ENCODE measurements at regions not wholly inside any gene's neighbourhood (a gene's known extent, or its start where the extent isn't known, plus 50 kb on each side); places are given as distances from the start of the nearest gene placed in this dataset.

DNA sequence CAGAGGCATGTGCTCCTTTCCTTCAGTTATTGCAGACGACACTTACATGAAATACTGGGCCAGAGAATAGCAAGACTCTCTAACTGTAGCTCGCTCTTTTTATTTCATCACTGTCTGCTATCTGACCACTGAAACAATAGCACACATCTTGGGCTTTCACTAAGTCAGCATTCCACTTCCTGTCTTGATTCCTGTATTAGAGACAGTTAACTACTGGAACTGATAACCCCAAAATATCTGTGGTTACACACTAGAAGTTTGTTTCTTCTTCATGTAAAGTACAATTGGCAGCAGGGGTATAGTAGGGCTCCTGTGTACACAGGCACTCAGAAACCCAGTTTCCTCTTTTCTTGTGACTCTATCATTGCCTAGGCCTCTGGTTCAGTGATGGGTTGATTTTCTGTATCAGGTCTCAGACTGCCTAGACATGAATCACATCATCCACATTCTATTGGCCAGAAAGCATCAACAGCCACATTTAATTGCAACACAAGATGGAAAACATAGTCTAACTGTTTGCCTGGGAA lies 230.2 kb upstream of the CD96 start:
- peak; percentile 70 for DNase-seq (ENCODE audit: low spot score)

GRCh38 chr3:111314181-111314873 lies 227.7 kb upstream of the CD96 start:
- no peak for DNase-seq (ENCODE audit: low spot score)

- no peak for DNase-seq (ENCODE audit: low spot score)
Observed at GRCh38 chr3:111314898-111315297, 227.1 kb upstream of the CD96 start.

DNA sequence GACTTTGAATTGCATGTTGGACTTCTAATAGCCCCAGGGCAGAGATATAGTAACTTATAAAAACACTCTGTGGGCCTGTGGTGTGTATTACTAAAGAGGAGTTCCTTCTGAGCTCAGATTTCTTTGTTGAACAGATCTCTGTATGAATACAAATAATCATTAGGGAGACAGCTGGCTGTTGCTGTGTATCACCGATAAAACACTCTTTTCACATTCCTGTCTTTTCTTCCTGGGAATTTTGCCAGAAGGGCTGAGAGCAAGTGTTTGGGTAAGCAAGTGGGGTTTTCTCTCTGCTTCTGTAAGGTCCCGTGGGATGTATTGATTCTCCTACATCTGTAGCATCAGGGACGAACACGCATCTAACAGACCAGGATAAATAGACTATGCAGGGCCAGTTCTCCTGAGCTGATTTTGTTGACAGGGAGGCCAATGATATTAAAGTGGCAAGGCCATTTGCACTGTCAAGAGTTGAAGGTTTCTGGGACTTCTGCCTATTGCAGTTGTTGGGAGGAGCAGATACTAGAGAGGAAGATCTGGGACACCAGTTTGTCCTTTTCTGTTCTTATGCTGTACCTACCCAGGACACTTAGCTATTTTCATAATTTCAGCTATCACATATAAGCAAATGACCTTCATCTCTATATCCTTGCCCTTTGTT lies 225.9 kb upstream of the CD96 start:
- DNase-seq (ENCODE audit: low spot score): no peak

GRCh38 chr3:111318289-111318688 lies 223.7 kb upstream of the CD96 start:
- no peak for DNase-seq (ENCODE audit: low spot score)

- DNase-seq (ENCODE audit: low spot score): no peak
Observed at GRCh38 chr3:111319598-111319997, 222.4 kb upstream of the CD96 start.

DNA sequence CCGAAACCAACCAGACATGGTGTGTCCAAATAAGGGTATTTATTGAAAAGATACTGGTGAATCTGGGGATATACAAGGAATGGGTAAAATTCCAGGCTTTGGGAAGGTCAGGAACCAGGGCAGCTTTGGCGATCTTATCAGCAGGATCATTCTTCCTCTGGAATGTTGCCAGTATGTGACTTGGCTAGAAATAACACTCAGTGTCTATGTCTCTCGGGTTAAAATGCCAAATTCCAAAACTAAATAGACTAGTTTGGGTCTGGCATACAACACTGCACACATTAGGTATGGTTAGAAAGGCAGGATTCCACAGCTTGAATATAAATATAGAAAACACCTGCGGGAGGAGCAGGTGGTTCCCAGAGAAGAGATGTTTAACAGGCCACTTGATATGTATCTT lies 220.2 kb upstream of the CD96 start:
- DNase-seq (ENCODE audit: low spot score): no peak

- no peak for DNase-seq (ENCODE audit: low spot score)
Observed at GRCh38 chr3:111323019-111323418, 219.0 kb upstream of the CD96 start.

GRCh38 chr3:111324151-111324550 lies 217.8 kb upstream of the CD96 start:
- no peak for DNase-seq (ENCODE audit: low spot score)

DNA sequence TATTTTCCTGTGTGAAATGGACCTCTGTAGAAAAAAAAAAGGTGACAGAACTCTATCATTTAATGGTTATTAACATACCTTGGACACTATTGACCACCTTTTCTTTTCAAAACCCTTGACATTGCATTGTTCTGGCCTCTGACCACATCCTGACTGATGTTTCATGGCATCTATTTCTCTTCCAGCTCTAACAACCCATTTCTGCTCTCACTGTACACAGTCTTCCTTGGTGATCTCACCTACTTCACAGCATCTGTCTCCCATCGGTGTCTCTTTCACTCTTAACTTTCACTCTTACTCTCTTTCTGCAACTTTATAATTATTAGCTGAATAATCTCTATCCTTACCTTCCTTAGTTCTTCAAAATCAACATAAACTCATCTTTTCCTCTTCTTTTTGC lies 217.4 kb upstream of the CD96 start:
- DNase-seq (ENCODE audit: low spot score): no peak

DNA sequence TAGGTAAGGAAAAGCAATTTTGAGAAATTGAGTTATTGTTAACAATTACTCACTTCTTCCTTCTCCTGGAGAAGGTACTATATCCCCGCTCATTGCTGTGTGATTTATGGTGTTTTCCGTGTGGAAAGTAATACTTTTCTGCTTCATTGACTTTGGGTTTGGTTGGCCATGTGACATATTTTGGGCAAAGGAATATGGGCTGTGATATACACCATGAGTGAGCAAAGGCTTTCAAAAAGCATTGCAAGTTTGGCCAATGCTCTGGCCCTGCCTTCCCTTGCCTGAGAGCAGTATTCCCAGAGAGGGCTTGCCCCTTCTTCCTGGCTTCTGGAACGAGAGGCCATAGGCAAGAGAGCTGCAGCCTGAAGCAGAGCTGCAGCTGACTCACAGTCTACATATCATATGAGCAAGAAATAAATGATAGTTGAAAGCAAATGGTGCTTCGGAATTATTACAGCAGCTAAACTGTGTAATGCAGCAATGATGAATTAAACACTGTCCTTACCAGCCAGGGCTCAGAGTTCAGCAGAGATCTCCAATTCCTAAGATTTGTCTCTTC lies 216.8 kb upstream of the CD96 start:
- DNase-seq (ENCODE audit: low spot score): no peak

GRCh38 chr3:111326144-111326995 lies 215.6 kb upstream of the CD96 start:
- DNase-seq (ENCODE audit: low spot score): peak; percentile 54

DNA sequence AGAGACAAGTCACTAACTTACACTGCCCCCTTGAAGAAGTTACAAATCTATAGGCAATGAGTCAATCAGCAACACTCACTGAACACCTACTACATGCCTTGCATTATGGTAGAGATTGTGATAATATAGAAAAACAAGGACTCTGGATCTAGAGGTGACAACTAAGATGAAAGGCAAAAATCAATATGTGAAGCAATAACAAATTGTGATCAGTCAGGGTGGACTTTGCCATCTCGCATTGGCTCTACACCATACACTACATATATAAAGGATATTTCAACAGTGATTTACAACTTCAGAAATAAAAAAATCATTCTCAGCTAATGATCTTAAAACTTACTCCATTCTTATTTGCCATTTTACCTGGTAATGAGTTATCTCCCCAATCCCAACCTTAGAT lies 210.7 kb upstream of the CD96 start:
- no peak for DNase-seq (ENCODE audit: low spot score)

DNA sequence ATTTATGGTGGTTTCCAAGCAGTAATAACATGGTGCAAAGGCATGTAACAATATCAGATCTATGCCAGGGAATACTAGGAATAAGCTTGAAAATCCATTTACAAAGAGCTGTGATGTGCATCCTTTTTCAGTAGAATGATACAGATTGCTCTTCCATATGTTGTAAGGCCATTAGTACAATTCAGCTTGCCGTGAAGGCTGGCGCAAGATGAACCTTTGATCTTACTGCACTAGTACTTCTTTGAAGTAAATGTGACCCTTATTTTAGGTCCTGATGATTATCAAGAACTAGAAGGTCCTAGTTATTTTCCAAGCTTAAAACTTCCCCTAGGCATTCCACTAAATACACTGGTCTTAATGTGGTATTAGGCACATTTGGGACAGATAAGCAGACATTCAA lies 210.1 kb upstream of the CD96 start:
- DNase-seq (ENCODE audit: low spot score): no peak

DNA sequence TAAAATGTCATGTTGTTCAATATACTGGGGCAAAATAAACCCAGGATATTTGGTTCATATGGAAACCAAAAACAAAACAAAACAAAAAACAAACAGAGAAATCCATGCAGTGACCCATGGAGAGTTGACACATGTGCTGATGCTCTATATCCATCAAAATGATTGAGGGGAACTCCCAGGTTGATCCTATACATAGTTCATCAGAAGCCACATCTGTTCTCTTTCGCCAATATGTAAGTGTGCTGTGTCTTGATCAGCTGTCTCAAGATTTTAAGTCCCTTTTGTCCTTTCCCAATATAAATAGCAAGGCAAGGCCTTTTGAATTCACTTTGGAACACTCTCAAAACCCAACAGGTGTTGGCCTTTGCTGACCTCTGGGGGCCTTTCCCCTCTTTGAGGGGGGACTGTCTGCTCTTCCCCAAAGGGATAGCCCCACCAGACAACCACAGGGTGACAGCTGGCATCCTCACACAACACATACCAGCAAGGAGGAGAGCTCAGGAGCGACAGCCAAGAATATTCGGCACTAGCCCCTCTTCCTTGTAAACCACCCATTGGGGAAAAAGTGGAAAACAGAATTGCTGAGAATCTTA lies 209.4 kb upstream of the CD96 start:
- no peak for DNase-seq (ENCODE audit: low spot score)

- no peak for DNase-seq (ENCODE audit: low spot score)
Observed at GRCh38 chr3:111333642-111334041, 208.4 kb upstream of the CD96 start.

GRCh38 chr3:111335512-111336303 lies 206.3 kb upstream of the CD96 start:
- DNase-seq (ENCODE audit: low spot score): no peak

- peak; percentile 44 for DNase-seq (ENCODE audit: low spot score)
Observed at GRCh38 chr3:111336511-111336910, 205.5 kb upstream of the CD96 start.

DNA sequence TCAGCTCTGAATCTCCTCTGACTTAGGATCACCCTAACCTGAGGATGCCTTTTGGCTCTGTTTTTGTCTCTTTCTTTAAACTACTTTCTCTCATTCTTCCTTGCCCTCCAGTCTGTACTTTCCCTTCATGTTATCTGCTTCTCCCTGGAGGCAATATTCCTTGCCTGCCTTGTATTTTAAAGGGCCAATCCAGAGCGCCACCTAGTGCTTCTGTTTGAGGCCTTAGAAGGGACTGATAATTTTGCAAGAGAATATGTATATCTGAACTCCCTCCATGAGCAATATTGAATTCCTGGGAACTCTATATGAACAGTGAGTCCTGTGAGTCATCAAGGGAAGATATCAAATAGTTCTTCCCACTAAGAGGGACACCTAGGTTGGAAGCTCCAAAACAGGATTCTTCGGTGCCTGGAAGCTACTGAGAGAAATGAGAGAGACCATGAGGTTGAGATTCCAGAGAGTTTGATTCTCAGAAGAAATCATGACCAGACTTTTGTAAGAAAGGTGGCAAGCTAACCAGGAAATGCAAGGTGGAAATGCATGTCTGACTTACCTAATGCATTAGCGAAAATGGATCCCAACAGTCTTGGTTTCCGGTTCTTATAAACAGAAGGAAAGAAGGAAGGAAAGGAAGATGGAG lies 203.8 kb upstream of the CD96 start:
- DNase-seq (ENCODE audit: low spot score): peak; percentile 55

- DNase-seq (ENCODE audit: low spot score): no peak
Observed at GRCh38 chr3:111339017-111339416, 203.0 kb upstream of the CD96 start.

GRCh38 chr3:111351334-111351733 lies 190.7 kb upstream of the CD96 start:
- no peak for DNase-seq (ENCODE audit: low spot score)

Data from activated CD4-positive, alpha-beta T cell treated with anti-CD3 and anti-CD28 coated beads, Interleukin-2, Interleukin-4, amounts not matched to agents 100 ng/mL and 50 ng/mL, durations not matched to agents 16 hours and 8 hours (primary cell).